Rectal smooth muscle tissue (tissue), 1 donor: ENCODE measurements at regions not wholly inside any gene's neighbourhood (a gene's known extent, or its start where the extent isn't known, plus 50 kb on each side); places are given as distances from the start of the nearest gene placed in this dataset.
"Not testable (repeated sequence)": the region's sequence is repeated elsewhere in the genome, so short reads cannot be mapped to it uniquely, and the experiment has no call there.

ENCODE experiments used
- H3K27ac ChIP-seq: one replicate; pipeline ENCODE4 v1.7.0; 2013; ENCODE audit warnings: low read depth, low read length, inconsistent platforms
- H3K27me3 ChIP-seq: one replicate; pipeline ENCODE4 v1.7.0; 2013; ENCODE audit warnings: low read length; ENCODE audit not compliant: control insufficient read depth, insufficient read depth
- H3K36me3 ChIP-seq: one replicate; pipeline ENCODE4 v1.7.0; 2013; ENCODE audit warnings: low read length; ENCODE audit not compliant: control insufficient read depth, insufficient read depth
- H3K4me1 ChIP-seq: one replicate; pipeline ENCODE4 v1.7.0; 2013; ENCODE audit warnings: low read length; ENCODE audit not compliant: control insufficient read depth, insufficient read depth
- H3K4me3 ChIP-seq: one replicate; pipeline ENCODE4 v1.7.0; 2013; ENCODE audit warnings: low read length
- H3K9ac ChIP-seq: one replicate; pipeline ENCODE4 v1.7.0; 2013; ENCODE audit warnings: low read length

- not testable (repeated sequence) for H3K9ac ChIP-seq, H3K27ac ChIP-seq, H3K4me1 ChIP-seq, H3K36me3 ChIP-seq, H3K4me3 ChIP-seq, H3K27me3 ChIP-seq
Observed at GRCh38 chr6:168840299-168840698, 399.3 kb downstream of the SMOC2 start.

- Histone ChIP-seq H3K27ac (no peak overlapping the region), H3K27me3 (no peaks in the 10 kb centered on the region), H3K4me1 (no peaks in the 10 kb centered on the region), H3K36me3 (no peaks in the 10 kb centered on the region), H3K9ac (no peak overlapping the region), H3K4me3 (no peak overlapping the region)
Observed at GRCh38 chr6:168838037-168838399, 397.0 kb downstream of the SMOC2 start.

GRCh38 chr6:168837254-168838036 lies 396.5 kb downstream of the SMOC2 start:
- H3K36me3 ChIP-seq, result no peaks in the 10 kb centered on the region
- H3K27ac ChIP-seq, result no peak overlapping the region
- H3K4me1 ChIP-seq, result no peaks in the 10 kb centered on the region
- no peaks in the 10 kb centered on the region for H3K27me3 ChIP-seq
- H3K4me3 ChIP-seq, result no peak overlapping the region
- H3K9ac ChIP-seq, result no peak overlapping the region

GRCh38 chr6:168835991-168836390 lies 395.0 kb downstream of the SMOC2 start:
- Histone ChIP-seq H3K4me3 (no peak overlapping the region), H3K36me3 (no peaks in the 10 kb centered on the region), H3K4me1 (no peaks in the 10 kb centered on the region), H3K9ac (no peak overlapping the region), H3K27ac (no peak overlapping the region), H3K27me3 (no peaks in the 10 kb centered on the region)

GRCh38 chr6:168834801-168835200 lies 393.8 kb downstream of the SMOC2 start:
- H3K4me3 ChIP-seq, result no peak overlapping the region
- H3K27me3 ChIP-seq, result no peaks in the 10 kb centered on the region
- H3K4me1 ChIP-seq, result no peaks in the 10 kb centered on the region
- H3K9ac ChIP-seq, result no peak overlapping the region
- H3K27ac ChIP-seq, result no peak overlapping the region
- H3K36me3 ChIP-seq, result no peaks in the 10 kb centered on the region

- Histone ChIP-seq H3K36me3 (no peaks in the 10 kb centered on the region), H3K9ac (no peak overlapping the region), H3K27me3 (no peaks in the 10 kb centered on the region)
Observed at GRCh38 chr6:168834042-168834587, 393.1 kb downstream of the SMOC2 start.

GRCh38 chr6:168828800-168829199 lies 387.8 kb downstream of the SMOC2 start:
- Histone ChIP-seq H3K27ac (no peak overlapping the region), H3K9ac (no peak overlapping the region), H3K27me3 (no peaks in the 10 kb centered on the region), H3K4me3 (no peak overlapping the region), H3K36me3 (no peaks in the 10 kb centered on the region), H3K4me1 (no peaks in the 10 kb centered on the region)

More at GRCh38 chr6:168834042-168834587, 393.1 kb downstream of the SMOC2 start:
- H3K27ac ChIP-seq, result no peak overlapping the region
- H3K4me3 ChIP-seq, result no peak overlapping the region
- no peaks in the 10 kb centered on the region for H3K4me1 ChIP-seq

GRCh38 chr6:168828035-168828434 lies 387.1 kb downstream of the SMOC2 start:
- no peaks in the 10 kb centered on the region for H3K4me1 ChIP-seq
- H3K27ac ChIP-seq, result no peak overlapping the region
- no peaks in the 10 kb centered on the region for H3K36me3 ChIP-seq
- no peaks in the 10 kb centered on the region for H3K27me3 ChIP-seq
- H3K9ac ChIP-seq, result no peak overlapping the region
- no peak overlapping the region for H3K4me3 ChIP-seq

GRCh38 chr6:168827586-168827871 lies 386.5 kb downstream of the SMOC2 start:
- H3K27me3 ChIP-seq, result no peaks in the 10 kb centered on the region
- no peak overlapping the region for H3K27ac ChIP-seq
- no peaks in the 10 kb centered on the region for H3K36me3 ChIP-seq
- H3K4me1 ChIP-seq, result no peaks in the 10 kb centered on the region
- H3K9ac ChIP-seq, result no peak overlapping the region
- no peak overlapping the region for H3K4me3 ChIP-seq

GRCh38 chr6:168826726-168827585 lies 386.0 kb downstream of the SMOC2 start:
- H3K9ac ChIP-seq, result no peak overlapping the region
- H3K36me3 ChIP-seq, result no peaks in the 10 kb centered on the region
- H3K4me3 ChIP-seq, result no peak overlapping the region
- H3K4me1 ChIP-seq, result no peaks in the 10 kb centered on the region
- no peaks in the 10 kb centered on the region for H3K27me3 ChIP-seq
- no peak overlapping the region for H3K27ac ChIP-seq

- Histone ChIP-seq H3K27ac (no peak overlapping the region), H3K36me3 (no peaks in the 10 kb centered on the region), H3K4me1 (no peaks in the 10 kb centered on the region), H3K9ac (no peak overlapping the region), H3K27me3 (no peaks in the 10 kb centered on the region), H3K4me3 (no peak overlapping the region)
Observed at GRCh38 chr6:168826078-168826390, 385.1 kb downstream of the SMOC2 start.

GRCh38 chr6:168825226-168826077 lies 384.5 kb downstream of the SMOC2 start:
- H3K9ac ChIP-seq, result no peak overlapping the region
- no peak overlapping the region for H3K27ac ChIP-seq
- H3K27me3 ChIP-seq, result no peaks in the 10 kb centered on the region
- H3K4me1 ChIP-seq, result no peaks in the 10 kb centered on the region
- no peaks in the 10 kb centered on the region for H3K36me3 ChIP-seq
- H3K4me3 ChIP-seq, result no peak overlapping the region
